ENCODE measurements at regions not wholly inside any gene's neighbourhood (a gene's known extent, or its start where the extent isn't known, plus 50 kb on each side); places are given as distances from the start of the nearest gene placed in this dataset.

DNA sequence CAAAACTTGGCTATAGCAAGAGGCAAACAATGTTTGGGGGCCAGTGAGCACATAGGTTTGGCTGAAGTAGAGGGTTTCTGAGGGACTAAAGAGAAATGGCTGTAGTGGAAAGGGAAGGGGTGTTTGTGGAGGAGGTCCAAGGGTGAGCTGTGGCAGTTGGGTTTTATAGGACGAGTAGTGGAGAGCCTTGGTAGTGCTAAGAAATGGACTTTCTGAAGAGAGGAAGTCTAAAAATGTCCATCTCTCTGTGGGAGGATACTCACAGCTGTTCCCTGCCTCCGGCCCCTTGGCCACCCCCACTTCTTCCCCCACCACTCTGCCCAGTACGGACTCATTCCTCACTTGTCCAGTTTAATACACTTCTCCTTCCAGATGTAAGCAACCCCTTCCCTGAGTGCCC is 64.3 kb downstream of the ZNF22 start:
- TF ChIP-seq, protein P1, sequence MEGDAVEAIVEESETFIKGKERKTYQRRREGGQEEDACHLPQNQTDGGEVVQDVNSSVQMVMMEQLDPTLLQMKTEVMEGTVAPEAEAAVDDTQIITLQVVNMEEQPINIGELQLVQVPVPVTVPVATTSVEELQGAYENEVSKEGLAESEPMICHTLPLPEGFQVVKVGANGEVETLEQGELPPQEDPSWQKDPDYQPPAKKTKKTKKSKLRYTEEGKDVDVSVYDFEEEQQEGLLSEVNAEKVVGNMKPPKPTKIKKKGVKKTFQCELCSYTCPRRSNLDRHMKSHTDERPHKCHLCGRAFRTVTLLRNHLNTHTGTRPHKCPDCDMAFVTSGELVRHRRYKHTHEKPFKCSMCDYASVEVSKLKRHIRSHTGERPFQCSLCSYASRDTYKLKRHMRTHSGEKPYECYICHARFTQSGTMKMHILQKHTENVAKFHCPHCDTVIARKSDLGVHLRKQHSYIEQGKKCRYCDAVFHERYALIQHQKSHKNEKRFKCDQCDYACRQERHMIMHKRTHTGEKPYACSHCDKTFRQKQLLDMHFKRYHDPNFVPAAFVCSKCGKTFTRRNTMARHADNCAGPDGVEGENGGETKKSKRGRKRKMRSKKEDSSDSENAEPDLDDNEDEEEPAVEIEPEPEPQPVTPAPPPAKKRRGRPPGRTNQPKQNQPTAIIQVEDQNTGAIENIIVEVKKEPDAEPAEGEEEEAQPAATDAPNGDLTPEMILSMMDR (IDR thresholded peaks at IDR 0.05), result no peak
- TF ChIP-seq POLR2A (IDR thresholded peaks at IDR 0.05), result no peak

Measured in right lobe of liver (tissue), 4 donors.